ENCODE measurements at regions not wholly inside any gene's neighbourhood (a gene's known extent, or its start where the extent isn't known, plus 50 kb on each side); places are given as distances from the start of the nearest gene placed in this dataset.

DNA sequence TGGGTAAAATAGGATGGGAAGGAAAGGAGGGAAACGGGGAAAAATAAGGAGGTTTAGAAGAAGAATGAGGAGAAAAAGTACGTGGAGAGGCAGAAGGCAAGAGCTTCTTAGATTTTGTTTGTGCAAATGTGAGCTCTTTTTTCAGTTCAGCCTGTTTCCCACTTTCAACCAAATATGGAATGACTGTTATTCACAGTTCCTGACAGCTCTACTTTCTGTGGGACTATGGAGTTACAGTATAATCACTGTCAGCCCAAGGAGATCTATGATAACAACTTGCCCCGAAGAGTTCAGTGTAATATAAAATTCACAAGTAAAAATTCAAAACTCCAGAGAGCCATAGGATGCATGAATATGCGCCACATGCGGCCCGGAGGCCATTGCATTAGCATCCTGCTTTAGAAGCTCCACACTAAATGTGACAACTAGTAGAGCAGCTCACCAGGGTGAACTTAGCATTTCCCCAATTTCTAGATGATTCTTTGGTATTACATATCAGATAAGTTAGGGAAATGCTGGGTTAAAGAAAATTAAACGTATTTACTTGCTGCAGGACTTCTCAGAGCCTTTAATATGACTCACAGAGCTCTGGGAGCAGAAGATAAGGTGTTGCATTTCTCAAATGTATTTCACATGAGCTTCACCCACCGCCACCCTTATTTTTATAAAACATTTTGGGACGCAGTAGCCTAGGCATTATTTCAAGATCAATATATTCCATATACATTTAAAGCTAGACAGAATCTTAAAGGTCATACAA is 234.6 kb downstream of the EBLN2 start (continued):
- TF ChIP-seq, protein P1, sequence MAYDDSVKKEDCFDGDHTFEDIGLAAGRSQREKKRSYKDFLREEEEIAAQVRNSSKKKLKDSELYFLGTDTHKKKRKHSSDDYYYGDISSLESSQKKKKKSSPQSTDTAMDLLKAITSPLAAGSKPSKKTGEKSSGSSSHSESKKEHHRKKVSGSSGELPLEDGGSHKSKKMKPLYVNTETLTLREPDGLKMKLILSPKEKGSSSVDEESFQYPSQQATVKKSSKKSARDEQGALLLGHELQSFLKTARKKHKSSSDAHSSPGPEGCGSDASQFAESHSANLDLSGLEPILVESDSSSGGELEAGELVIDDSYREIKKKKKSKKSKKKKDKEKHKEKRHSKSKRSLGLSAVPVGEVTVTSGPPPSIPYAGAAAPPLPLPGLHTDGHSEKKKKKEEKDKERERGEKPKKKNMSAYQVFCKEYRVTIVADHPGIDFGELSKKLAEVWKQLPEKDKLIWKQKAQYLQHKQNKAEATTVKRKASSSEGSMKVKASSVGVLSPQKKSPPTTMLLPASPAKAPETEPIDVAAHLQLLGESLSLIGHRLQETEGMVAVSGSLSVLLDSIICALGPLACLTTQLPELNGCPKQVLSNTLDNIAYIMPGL (CRISPR knock-in tag; IDR thresholded peaks at IDR 0.05; ENCODE audit: borderline replicate concordance), result no peak

DNA sequence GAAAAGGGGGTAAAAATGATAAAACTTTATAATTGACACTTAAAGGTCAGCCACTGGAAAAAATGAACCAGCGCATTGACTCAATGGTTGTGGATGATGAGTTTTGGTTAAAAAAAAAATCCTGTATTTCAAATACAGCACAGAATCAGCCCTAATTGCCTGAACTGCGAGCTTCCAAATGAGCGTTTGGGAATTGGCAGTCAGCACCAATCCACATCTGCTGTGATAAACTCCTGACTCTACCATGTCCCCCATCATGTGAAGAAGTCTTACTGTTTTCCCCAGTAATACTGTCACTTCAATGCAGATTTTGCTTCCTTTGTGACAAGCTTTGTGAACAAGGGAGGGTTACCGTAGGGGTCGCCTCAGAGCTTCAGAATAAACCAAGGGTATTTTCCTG is 235.4 kb downstream of the EBLN2 start:
- H3K9me3 ChIP-seq, result no peaks in the 10 kb centered on the region
- H3K4me1 ChIP-seq, result no peaks in the 10 kb centered on the region
- no peak overlapping the region for H3K4me2 ChIP-seq
- ChIA-PET CTCF (no interaction called here), POLR2A (no interaction called here)
- DNase-seq (ENCODE audit: low read depth in 1 of 2, low spot score in 1 of 2) (no peak), ATAC-seq (no peak), FAIRE-seq (no peak)
- H3K27ac ChIP-seq, result no peak overlapping the region
- 36% methylated on average over 5 of the region's 5 CpGs for WGBS (ENCODE audit: missing lambda C conversion rate)
- H3K4me3 ChIP-seq, result no peak overlapping the region
- TF ChIP-seq SREBF2 (IDR thresholded peaks at IDR 0.05), result no peak
- no peak for TF ChIP-seq JUN (IDR thresholded peaks at IDR 0.05)
- TF ChIP-seq, protein P2, sequence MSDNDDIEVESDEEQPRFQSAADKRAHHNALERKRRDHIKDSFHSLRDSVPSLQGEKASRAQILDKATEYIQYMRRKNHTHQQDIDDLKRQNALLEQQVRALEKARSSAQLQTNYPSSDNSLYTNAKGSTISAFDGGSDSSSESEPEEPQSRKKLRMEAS (IDR thresholded peaks at IDR 0.05), result no peak
- no peak for TF ChIP-seq HOXB5 (CRISPR knock-in tag; IDR thresholded peaks at IDR 0.05)

GRCh38 chr3:73298243-73299183 is 237.1 kb downstream of the EBLN2 start:
- no peaks in the 10 kb centered on the region for H3K9me3 ChIP-seq
- no peak for FAIRE-seq
- no peak for DNase-seq (ENCODE audit: low read depth in 1 of 2, low spot score in 1 of 2)
- 19% methylated on average over 11 of the region's 11 CpGs for WGBS (ENCODE audit: missing lambda C conversion rate)
- TF ChIP-seq SMC3 (IDR thresholded peaks at IDR 0.05) (no peak), RAD21 (conservative IDR thresholded peaks at IDR 0.05 in 1 of 2, IDR thresholded peaks at IDR 0.05 in 1 of 2) (no peak), CBX8 (IDR thresholded peaks at IDR 0.05) (no peak), ZC3H11A (IDR thresholded peaks at IDR 0.05) (no peak), FOXS1 (CRISPR knock-in tag; IDR thresholded peaks at IDR 0.05) (no peak), CBX2 (IDR thresholded peaks at IDR 0.05; ENCODE audit: borderline replicate concordance, low read depth) (no peak), RARB (CRISPR knock-in tag; IDR thresholded peaks at IDR 0.05) (no peak), ZNF302 (CRISPR knock-in tag; IDR thresholded peaks at IDR 0.05) (no peak), KDM1A (IDR thresholded peaks at IDR 0.05; ENCODE audit: low read depth) (no peak), MAZ (IDR thresholded peaks at IDR 0.05; ENCODE audit: borderline replicate concordance, low read depth, low read length) (no peak), PBX3 (IDR thresholded peaks at IDR 0.05) (no peak)
- TF ChIP-seq, protein P3, sequence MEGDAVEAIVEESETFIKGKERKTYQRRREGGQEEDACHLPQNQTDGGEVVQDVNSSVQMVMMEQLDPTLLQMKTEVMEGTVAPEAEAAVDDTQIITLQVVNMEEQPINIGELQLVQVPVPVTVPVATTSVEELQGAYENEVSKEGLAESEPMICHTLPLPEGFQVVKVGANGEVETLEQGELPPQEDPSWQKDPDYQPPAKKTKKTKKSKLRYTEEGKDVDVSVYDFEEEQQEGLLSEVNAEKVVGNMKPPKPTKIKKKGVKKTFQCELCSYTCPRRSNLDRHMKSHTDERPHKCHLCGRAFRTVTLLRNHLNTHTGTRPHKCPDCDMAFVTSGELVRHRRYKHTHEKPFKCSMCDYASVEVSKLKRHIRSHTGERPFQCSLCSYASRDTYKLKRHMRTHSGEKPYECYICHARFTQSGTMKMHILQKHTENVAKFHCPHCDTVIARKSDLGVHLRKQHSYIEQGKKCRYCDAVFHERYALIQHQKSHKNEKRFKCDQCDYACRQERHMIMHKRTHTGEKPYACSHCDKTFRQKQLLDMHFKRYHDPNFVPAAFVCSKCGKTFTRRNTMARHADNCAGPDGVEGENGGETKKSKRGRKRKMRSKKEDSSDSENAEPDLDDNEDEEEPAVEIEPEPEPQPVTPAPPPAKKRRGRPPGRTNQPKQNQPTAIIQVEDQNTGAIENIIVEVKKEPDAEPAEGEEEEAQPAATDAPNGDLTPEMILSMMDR (IDR thresholded peaks at IDR 0.05), result no peak
- TF ChIP-seq, protein P4, sequence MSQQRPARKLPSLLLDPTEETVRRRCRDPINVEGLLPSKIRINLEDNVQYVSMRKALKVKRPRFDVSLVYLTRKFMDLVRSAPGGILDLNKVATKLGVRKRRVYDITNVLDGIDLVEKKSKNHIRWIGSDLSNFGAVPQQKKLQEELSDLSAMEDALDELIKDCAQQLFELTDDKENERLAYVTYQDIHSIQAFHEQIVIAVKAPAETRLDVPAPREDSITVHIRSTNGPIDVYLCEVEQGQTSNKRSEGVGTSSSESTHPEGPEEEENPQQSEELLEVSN (IDR thresholded peaks at IDR 0.05; ENCODE audit: borderline replicate concordance, low read depth), result no peak
- TF ChIP-seq, protein P5, sequence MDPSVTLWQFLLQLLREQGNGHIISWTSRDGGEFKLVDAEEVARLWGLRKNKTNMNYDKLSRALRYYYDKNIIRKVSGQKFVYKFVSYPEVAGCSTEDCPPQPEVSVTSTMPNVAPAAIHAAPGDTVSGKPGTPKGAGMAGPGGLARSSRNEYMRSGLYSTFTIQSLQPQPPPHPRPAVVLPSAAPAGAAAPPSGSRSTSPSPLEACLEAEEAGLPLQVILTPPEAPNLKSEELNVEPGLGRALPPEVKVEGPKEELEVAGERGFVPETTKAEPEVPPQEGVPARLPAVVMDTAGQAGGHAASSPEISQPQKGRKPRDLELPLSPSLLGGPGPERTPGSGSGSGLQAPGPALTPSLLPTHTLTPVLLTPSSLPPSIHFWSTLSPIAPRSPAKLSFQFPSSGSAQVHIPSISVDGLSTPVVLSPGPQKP (IDR thresholded peaks at IDR 0.05; ENCODE audit: low read depth, low read length), result no peak
- H3K4me2 ChIP-seq, result no peak overlapping the region
- H3K4me1 ChIP-seq, result no peaks in the 10 kb centered on the region
- H3K4me3 ChIP-seq, result no peak overlapping the region
- POLR2A ChIA-PET, result no interaction called here
- H3K27ac ChIP-seq, result no peak overlapping the region
- ATAC-seq, result no peak
- CTCF ChIA-PET, result no interaction called here

All from A549 (cell line).